SU-DHL-6 (cell line): ENCODE measurements at regions not wholly inside any gene's neighbourhood (a gene's known extent, or its start where the extent isn't known, plus 50 kb on each side); places are given as distances from the start of the nearest gene placed in this dataset.

ENCODE experiments used
- CTCF ChIP-seq: fragments of 200-600 bp; sonication (generic); IDR thresholded peaks from one replicate; pipeline ENCODE4 v1.5.1; 2017; ENCODE audit warnings: antibody characterized with exemption, mild to moderate bottlenecking, low read length, moderate library complexity; ENCODE audit not compliant: insufficient read depth, poor library complexity, severe bottlenecking
- EZH2phosphoT487 ChIP-seq: fragments of 200-600 bp; sonication (generic), shearing (Covaris generic); conservative IDR thresholded peaks from 2 replicates; pipeline ENCODE4 v1.6.1; 2018; ENCODE audit warnings: mild to moderate bottlenecking, antibody characterized with exemption, low read length, moderate library complexity, mixed read lengths

- no peak for TF ChIP-seq CTCF
- no peak for TF ChIP-seq EZH2phosphoT487
These were observed 456.6 kb upstream of the ARRDC3 start for GRCh38 chr5:91839721-91840120.
